AG04450 (cell line): ENCODE measurements at regions not wholly inside any gene's neighbourhood (a gene's known extent, or its start where the extent isn't known, plus 50 kb on each side); places are given as distances from the start of the nearest gene placed in this dataset.

Experiments used
- CTCF ChIA-PET: fragments of 300-600, 350-600 bp; formaldehyde crosslinking; extraction: SDS; loops from one replicate; lab custom pipeline; 2022; ENCODE audit warnings: antibody characterized with exemption, inconsistent platforms; lab: Charles Lee
- POLR2A ChIA-PET: fragments of 350-600 bp; formaldehyde crosslinking; extraction: SDS; loops from one replicate; lab custom pipeline; 2021; ENCODE audit warnings: antibody characterized with exemption, inconsistent platforms; lab: Yijun Ruan, JAX
- DNase-seq: peaks from one replicate; pipeline ENCODE4 v3.0.0-alpha.2; 2011; ENCODE audit warnings: low read depth, low spot score
- H3K27ac ChIP-seq: one replicate; pipeline ENCODE4 v1.5.1; 2012; ENCODE audit warnings: low read depth, low read length, control low read depth
- H3K27me3 ChIP-seq: one replicate; pipeline ENCODE4 v1.6.0; 2012; ENCODE audit warnings: low read length; ENCODE audit not compliant: control insufficient read depth, insufficient read depth
- H3K4me3 ChIP-seq: 2 replicates; pipeline ENCODE4 v1.5.1; 2011; ENCODE audit warnings: mild to moderate bottlenecking, low read depth, low read length, control low read depth
- H3K9me3 ChIP-seq: 2 replicates; pipeline ENCODE4 v1.5.1; 2012; ENCODE audit warnings: low read length; ENCODE audit not compliant: control insufficient read depth, insufficient read depth
- TF ChIP-seq, protein P1 (sequence below): IDR thresholded peaks from 2 replicates; pipeline ENCODE4 v1.5.1; 2011; ENCODE audit warnings: low read depth, low read length, control low read depth, inconsistent platforms

DNA sequence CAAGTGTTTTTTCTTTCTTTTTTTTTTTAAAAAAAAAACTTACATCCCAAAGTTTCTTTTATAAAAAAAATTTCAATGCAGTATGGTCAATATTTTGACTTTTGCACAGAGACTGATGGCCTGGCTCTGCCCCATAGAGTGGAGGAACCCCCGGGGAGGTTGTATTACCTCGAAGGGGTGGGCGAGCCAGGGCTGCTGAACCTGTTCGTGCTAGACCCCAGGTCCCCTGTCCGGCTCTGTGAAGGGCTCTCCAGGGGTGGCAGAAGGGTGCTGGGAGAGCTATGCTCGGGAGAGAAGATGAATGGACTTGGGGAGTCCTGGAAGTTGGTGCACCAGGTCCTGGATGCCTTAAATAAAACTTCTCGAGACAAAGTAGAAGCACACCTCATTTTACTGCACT lies 446.4 kb upstream of the KLF6 start:
- ChIA-PET CTCF (interaction anchor here (1.2 kb wide), 1 partner anchor 535 kb away, joined by 3 read pairs; no protein-coding TSS in a partner anchor), POLR2A (no interaction called here)
- no peak overlapping the region for H3K27ac ChIP-seq
- H3K4me3 ChIP-seq = no peak overlapping the region
- TF ChIP-seq, protein P1, sequence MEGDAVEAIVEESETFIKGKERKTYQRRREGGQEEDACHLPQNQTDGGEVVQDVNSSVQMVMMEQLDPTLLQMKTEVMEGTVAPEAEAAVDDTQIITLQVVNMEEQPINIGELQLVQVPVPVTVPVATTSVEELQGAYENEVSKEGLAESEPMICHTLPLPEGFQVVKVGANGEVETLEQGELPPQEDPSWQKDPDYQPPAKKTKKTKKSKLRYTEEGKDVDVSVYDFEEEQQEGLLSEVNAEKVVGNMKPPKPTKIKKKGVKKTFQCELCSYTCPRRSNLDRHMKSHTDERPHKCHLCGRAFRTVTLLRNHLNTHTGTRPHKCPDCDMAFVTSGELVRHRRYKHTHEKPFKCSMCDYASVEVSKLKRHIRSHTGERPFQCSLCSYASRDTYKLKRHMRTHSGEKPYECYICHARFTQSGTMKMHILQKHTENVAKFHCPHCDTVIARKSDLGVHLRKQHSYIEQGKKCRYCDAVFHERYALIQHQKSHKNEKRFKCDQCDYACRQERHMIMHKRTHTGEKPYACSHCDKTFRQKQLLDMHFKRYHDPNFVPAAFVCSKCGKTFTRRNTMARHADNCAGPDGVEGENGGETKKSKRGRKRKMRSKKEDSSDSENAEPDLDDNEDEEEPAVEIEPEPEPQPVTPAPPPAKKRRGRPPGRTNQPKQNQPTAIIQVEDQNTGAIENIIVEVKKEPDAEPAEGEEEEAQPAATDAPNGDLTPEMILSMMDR = no peak
- no peak for DNase-seq
- peaks cover 3% of the 10 kb centered on the region; the same call in 1 of the 2 replicates for H3K9me3 ChIP-seq
- H3K27me3 ChIP-seq = no peaks in the 10 kb centered on the region

DNA sequence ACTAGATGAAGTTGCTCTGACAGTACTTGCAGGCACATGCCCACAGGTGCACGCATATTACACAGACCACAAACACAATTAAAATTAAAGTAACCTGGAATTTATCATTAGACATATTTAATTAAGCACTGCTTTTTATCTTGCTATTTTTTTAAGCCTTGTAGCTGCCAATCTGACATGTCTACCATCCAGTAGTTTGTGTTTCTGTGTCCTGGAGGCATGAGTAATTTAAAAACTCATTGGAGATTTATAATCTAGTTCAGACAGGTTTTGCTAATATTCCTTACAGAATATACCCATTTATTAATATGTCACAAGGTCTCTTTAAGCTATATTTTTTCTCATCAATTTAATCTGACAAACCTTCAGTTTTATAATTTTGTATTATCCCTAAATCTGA lies 445.0 kb upstream of the KLF6 start:
- H3K27me3 ChIP-seq = no peaks in the 10 kb centered on the region
- H3K27ac ChIP-seq = no peak overlapping the region
- no peak for DNase-seq
- H3K4me3 ChIP-seq = no peak overlapping the region
- TF ChIP-seq, protein P1 = no peak
- ChIA-PET CTCF (interaction anchor here (1.1 kb wide), 1 partner anchor 427 kb away, joined by 3 read pairs; no protein-coding TSS in a partner anchor), POLR2A (no interaction called here)
- H3K9me3 ChIP-seq = peaks cover 3% of the 10 kb centered on the region; the same call in 1 of the 2 replicates

DNA sequence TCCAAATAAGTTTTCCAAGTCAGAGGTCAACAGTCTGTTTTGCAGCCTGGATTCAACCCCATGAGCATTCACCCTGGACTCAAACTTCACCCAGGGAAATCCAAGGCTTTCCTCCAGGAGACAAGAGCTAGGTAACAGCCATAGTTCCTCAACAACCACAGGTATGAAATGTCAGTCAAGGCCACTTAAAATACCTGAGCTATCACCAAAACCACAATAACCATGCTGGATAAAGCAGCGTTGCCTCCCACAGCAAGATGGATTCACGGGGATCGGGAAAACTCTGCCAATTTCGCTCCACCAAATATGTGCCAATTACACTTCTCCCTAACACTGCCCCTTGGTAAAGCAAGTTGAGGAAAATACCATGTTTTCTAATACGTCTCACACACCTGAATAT lies 444.1 kb upstream of the KLF6 start:
- Histone ChIP-seq H3K27me3 (no peaks in the 10 kb centered on the region), H3K27ac (no peak overlapping the region), H3K4me3 (no peak overlapping the region), H3K9me3 (peaks cover 3% of the 10 kb centered on the region; the same call in 1 of the 2 replicates)
- TF ChIP-seq, protein P1 = no peak
- ChIA-PET CTCF (interaction anchor here (1.1 kb wide), 1 partner anchor 428 kb away, joined by 3 read pairs; no protein-coding TSS in a partner anchor), POLR2A (no interaction called here)
- DNase-seq = no peak

DNA sequence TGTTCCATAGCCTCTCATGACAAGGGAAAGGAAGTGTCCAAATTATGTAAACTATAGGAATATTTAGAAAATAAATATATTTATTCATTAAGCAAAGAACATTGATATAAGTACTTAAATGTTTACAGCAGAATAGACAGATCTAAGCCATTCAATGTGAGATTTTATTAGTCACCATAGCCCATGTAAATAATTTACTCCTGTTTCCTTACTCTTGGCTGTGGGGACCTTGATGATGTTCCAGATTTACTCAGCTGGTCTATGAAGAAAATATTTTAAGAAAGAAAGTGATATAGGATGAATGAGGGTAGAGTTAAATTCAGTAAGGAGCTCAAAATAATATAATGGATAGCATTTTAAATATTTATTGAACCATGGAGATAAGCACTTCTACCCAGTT lies 442.6 kb upstream of the KLF6 start:
- TF ChIP-seq, protein P1 = no peak
- CTCF ChIA-PET = no interaction called here

DNA sequence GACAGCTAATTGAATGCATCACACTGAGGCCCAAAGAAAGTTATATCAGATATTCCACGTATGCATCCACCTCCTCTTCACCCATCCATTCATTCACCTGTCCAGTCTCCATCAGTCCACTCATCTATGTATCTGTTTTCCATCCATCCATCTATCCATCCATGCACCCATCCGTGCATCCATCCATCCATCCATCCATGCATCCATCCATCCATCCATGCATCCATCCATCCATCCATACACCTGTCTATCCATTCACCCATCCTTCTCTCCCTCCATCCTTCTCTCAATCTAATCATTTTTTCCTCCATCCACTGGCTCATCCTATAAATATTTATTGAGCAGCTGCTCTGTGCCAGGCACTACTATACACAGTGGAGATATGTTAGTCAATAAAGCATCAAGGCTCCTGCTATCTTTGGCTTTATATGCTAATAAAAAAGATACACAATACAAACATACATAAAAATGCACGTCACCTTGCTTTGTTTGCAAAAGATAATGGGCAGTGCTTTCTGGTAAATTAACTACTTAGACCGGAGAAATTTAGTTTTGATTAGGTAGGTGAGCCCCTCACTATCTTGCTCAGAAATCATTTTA lies 442.0 kb upstream of the KLF6 start:
- DNase-seq = no peak
- CTCF ChIA-PET = no interaction called here
- H3K27me3 ChIP-seq = no peaks in the 10 kb centered on the region
- POLR2A ChIA-PET = no interaction called here
- no peak overlapping the region for H3K27ac ChIP-seq
- no peaks in the 10 kb centered on the region for H3K9me3 ChIP-seq
- TF ChIP-seq, protein P1 = no peak
- H3K4me3 ChIP-seq = no peak overlapping the region

More for the DNA sequence above, 442.6 kb upstream of the KLF6 start:
- Histone ChIP-seq H3K4me3 (no peak overlapping the region), H3K9me3 (no peaks in the 10 kb centered on the region), H3K27ac (no peak overlapping the region), H3K27me3 (no peaks in the 10 kb centered on the region)
- no peak for DNase-seq
- POLR2A ChIA-PET = no interaction called here
